ENCODE measurements at regions not wholly inside any gene's neighbourhood (a gene's known extent, or its start where the extent isn't known, plus 50 kb on each side); places are given as distances from the start of the nearest gene placed in this dataset.
"Not testable (repeated sequence)": the region's sequence is repeated elsewhere in the genome, so short reads cannot be mapped to it uniquely, and the experiment has no call there.

- 70 to 73% methylated on average over 4 of the region's 4 CpGs for whole genome bisulfite sequencing, 2 donors
- intact Hi-C loops (cut with DNase I), result no loop called here
- Histone ChIP-seq H3K9me3 (no peaks in the 10 kb centered on the region), H3K27ac (no peak overlapping the region), H3K36me3 (replicated peaks in 1 of 2; ENCODE audit: insufficient read depth in 1 of 2, low read depth in 2 of 2) (no peaks in the 10 kb centered on the region), H3K4me3 (no peak overlapping the region), H3K4me1 (no peaks in the 10 kb centered on the region), H3K27me3 (no peaks in the 10 kb centered on the region)
- TF ChIP-seq CTCF (IDR thresholded peaks at IDR 0.05), result no peak
- TF ChIP-seq POLR2A (IDR thresholded peaks at IDR 0.05), result no peak
- DNase-seq (no peak), ATAC-seq (no peak)
Observed at GRCh38 chr2:115999039-115999438, 1556.6 kb downstream of the DPP10 start.

GRCh38 chr2:116023026-116023425 is 1580.6 kb downstream of the DPP10 start:
- ATAC-seq, result no peak
- DNase-seq, result no peak
- TF ChIP-seq CTCF (IDR thresholded peaks at IDR 0.05) (no peak), POLR2A (IDR thresholded peaks at IDR 0.05) (no peak)
- H3K27me3 ChIP-seq, result no peaks in the 10 kb centered on the region
- no peaks in the 10 kb centered on the region for H3K36me3 ChIP-seq (replicated peaks in 1 of 2; ENCODE audit: insufficient read depth in 1 of 2, low read depth in 2 of 2)
- no peak overlapping the region for H3K27ac ChIP-seq
- H3K4me3 ChIP-seq, result no peak overlapping the region
- intact Hi-C loops (cut with DNase I), result no loop called here
- 80 to 82% methylated on average over 2 of the region's 2 CpGs for WGBS, 2 donors
- no peaks in the 10 kb centered on the region for H3K4me1 ChIP-seq
- H3K9me3 ChIP-seq, result no peaks in the 10 kb centered on the region

GRCh38 chr2:116038758-116039157 is 1596.3 kb downstream of the DPP10 start:
- ATAC-seq; H3K4me1 ChIP-seq; H3K27ac ChIP-seq; DNase-seq; H3K27me3 ChIP-seq; H3K4me3 ChIP-seq; intact Hi-C loops (cut with DNase I); H3K36me3 ChIP-seq (replicated peaks in 1 of 2; ENCODE audit: insufficient read depth in 1 of 2, low read depth in 2 of 2); H3K9me3 ChIP-seq: not testable (repeated sequence)
- 38 to 44% methylated on average over 1 of the region's 1 CpG for WGBS, 2 donors

- TF ChIP-seq CTCF (IDR thresholded peaks at IDR 0.05) (no peak), POLR2A (IDR thresholded peaks at IDR 0.05) (no peak)
- Histone ChIP-seq H3K4me1 (no peaks in the 10 kb centered on the region), H3K36me3 (replicated peaks in 1 of 2; ENCODE audit: insufficient read depth in 1 of 2, low read depth in 2 of 2) (no peaks in the 10 kb centered on the region), H3K27ac (no peak overlapping the region), H3K27me3 (no peaks in the 10 kb centered on the region), H3K9me3 (no peaks in the 10 kb centered on the region), H3K4me3 (no peak overlapping the region)
- no peak for ATAC-seq
- WGBS, 2 donors, result 39 to 41% methylated on average over 1 of the region's 1 CpG
- DNase-seq, result no peak
- intact Hi-C loops (cut with DNase I), result no loop called here
Observed at GRCh38 chr2:116042530-116042929, 1600.1 kb downstream of the DPP10 start.

GRCh38 chr2:116057538-116057937 is 1615.1 kb downstream of the DPP10 start:
- Histone ChIP-seq H3K27ac (no peak overlapping the region), H3K9me3 (no peaks in the 10 kb centered on the region), H3K4me1 (no peaks in the 10 kb centered on the region), H3K36me3 (replicated peaks in 1 of 2; ENCODE audit: insufficient read depth in 1 of 2, low read depth in 2 of 2) (no peaks in the 10 kb centered on the region), H3K4me3 (no peak overlapping the region), H3K27me3 (no peaks in the 10 kb centered on the region)
- no peak for TF ChIP-seq POLR2A (IDR thresholded peaks at IDR 0.05)
- no peak for TF ChIP-seq CTCF (IDR thresholded peaks at IDR 0.05)
- no peak for ATAC-seq
- DNase-seq, result no peak
- 44 to 48% methylated on average over 2 of the region's 2 CpGs for WGBS, 2 donors
- intact Hi-C loops (cut with DNase I), result no loop called here

Measured in body of pancreas (tissue), 4 donors.